Suprapubic skin (tissue), 3 donors: ENCODE measurements at regions not wholly inside any gene's neighbourhood (a gene's known extent, or its start where the extent isn't known, plus 50 kb on each side); places are given as distances from the start of the nearest gene placed in this dataset.

Experiments used
- POLR2A ChIP-seq, 2 donors: fragments of 450-650 bp; IDR thresholded peaks; one replicate each; pipeline ENCODE4 v1.6.1; 2017; ENCODE audit warnings: antibody characterized with exemption in 2 of 2, mild to moderate bottlenecking in 2 of 2, moderate library complexity in 2 of 2
- TF ChIP-seq, protein P1 (sequence below), 2 donors: fragments of 200-600 bp in 1 of 2; fragments of 450-650 bp in 1 of 2; sonication (generic) in 1 of 2; IDR thresholded peaks; one replicate each; pipeline ENCODE4 v1.5.1; 2016 to 2019; ENCODE audit warnings: antibody characterized with exemption in 2 of 2, mild to moderate bottlenecking in 1 of 2, moderate library complexity in 1 of 2

DNA sequence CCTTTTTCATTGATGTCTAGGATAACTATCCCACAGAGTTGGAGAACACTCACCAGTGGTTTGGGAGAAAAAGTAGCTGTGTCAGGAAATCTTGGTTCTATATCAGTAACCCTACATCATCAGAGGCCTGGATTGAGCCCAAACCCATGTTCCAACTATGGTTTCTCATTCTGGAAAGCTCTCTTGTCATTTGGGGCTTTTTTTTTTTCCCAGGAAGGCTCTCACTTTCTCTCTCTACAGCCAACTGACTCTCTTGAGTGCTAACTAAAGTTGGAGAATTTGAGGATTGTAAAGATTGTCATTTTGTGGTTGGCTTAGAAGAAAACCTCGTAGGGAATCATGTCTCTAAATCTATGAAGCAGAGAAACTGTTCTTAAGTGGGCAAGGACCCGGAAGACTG, 228.2 kb upstream of the DIPK2B start:
- TF ChIP-seq, protein P1, sequence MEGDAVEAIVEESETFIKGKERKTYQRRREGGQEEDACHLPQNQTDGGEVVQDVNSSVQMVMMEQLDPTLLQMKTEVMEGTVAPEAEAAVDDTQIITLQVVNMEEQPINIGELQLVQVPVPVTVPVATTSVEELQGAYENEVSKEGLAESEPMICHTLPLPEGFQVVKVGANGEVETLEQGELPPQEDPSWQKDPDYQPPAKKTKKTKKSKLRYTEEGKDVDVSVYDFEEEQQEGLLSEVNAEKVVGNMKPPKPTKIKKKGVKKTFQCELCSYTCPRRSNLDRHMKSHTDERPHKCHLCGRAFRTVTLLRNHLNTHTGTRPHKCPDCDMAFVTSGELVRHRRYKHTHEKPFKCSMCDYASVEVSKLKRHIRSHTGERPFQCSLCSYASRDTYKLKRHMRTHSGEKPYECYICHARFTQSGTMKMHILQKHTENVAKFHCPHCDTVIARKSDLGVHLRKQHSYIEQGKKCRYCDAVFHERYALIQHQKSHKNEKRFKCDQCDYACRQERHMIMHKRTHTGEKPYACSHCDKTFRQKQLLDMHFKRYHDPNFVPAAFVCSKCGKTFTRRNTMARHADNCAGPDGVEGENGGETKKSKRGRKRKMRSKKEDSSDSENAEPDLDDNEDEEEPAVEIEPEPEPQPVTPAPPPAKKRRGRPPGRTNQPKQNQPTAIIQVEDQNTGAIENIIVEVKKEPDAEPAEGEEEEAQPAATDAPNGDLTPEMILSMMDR (IDR thresholded peaks at IDR 0.05): no peak
- no peak for TF ChIP-seq POLR2A (IDR thresholded peaks at IDR 0.05)
